GM12801 (cell line): ENCODE measurements at regions not wholly inside any gene's neighbourhood (a gene's known extent, or its start where the extent isn't known, plus 50 kb on each side); places are given as distances from the start of the nearest gene placed in this dataset.

Experiments
- CTCF ChIP-seq: IDR thresholded peaks from one replicate; pipeline ENCODE4 v1.5.1; 2011; ENCODE audit warnings: control low read depth; ENCODE audit not compliant: insufficient read length; ENCODE audit errors: extremely low read depth

- no peak for TF ChIP-seq CTCF
Measured at GRCh38 chr13:53398051-53398450, 369.4 kb downstream of the OLFM4 start.

GRCh38 chr13:53405616-53406015 lies 377.0 kb downstream of the OLFM4 start:
- TF ChIP-seq CTCF = no peak

GRCh38 chr13:53408306-53408705 lies 379.7 kb downstream of the OLFM4 start:
- TF ChIP-seq CTCF = no peak

- no peak for TF ChIP-seq CTCF
Measured at GRCh38 chr13:53408847-53409568, 380.4 kb downstream of the OLFM4 start.

GRCh38 chr13:53411463-53411862 lies 382.9 kb downstream of the OLFM4 start:
- no peak for TF ChIP-seq CTCF

- TF ChIP-seq CTCF = no peak
Measured at GRCh38 chr13:53415135-53415534, 386.5 kb downstream of the OLFM4 start.

DNA sequence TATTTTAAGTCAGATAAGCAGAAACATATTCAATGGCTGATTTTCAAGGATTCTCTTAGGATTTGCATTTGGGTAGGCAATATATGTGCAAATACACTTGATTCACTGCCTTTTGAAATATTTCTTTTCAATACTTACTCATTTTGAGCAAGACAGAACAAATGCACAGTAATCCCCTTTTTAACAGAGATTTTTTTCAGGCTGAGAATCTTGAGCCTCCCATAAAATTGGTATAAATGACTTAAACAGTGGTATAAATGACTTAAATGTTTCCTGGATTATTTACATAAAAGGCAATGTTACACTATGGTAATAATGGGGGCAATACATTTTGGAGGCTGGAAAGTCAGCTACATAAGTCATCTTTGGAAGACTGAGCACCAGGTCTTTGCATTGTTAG lies 389.0 kb downstream of the OLFM4 start:
- TF ChIP-seq CTCF = no peak
